HEK293 (cell line): ENCODE measurements at regions not wholly inside any gene's neighbourhood (a gene's known extent, or its start where the extent isn't known, plus 50 kb on each side); places are given as distances from the start of the nearest gene placed in this dataset.

Experiments
- CTCF ChIA-PET: fragments of 350-600 bp; formaldehyde crosslinking; extraction: SDS; loops from one replicate; lab custom pipeline; 2021; ENCODE audit warnings: antibody characterized with exemption; lab: Yijun Ruan, JAX
- POLR2A ChIA-PET: fragments of 300-600 bp; formaldehyde crosslinking; extraction: SDS; loops from one replicate; lab custom pipeline; 2020; ENCODE audit warnings: antibody characterized with exemption, inconsistent platforms; lab: Yijun Ruan, JAX
- H3K27ac ChIP-seq: fragments of 200-500 bp; sonication (Bioruptor generic); 2 replicates; pipeline ENCODE4 v1.5.1; 2014; ENCODE audit warnings: low read depth, low read length, control low read depth, inconsistent platforms; ENCODE audit errors: extremely low read depth
- H3K36me3 ChIP-seq, 2 experiments: fragments of 200-500 bp in 1 of 2; sonication (Bioruptor generic) in 1 of 2; 1 replicate in 1 of 2; 2 replicates in 1 of 2; pipeline ENCODE4 v1.5.1; 2014 to 2017; ENCODE audit warnings: inconsistent platforms in 2 of 2, low read length in 2 of 2; ENCODE audit not compliant: control insufficient read depth in 2 of 2, insufficient read depth in 1 of 2
- H3K4me1 ChIP-seq: fragments of 200-500 bp; sonication (Bioruptor generic); 2 replicates; pipeline ENCODE4 v1.5.1; 2014; ENCODE audit warnings: mild to moderate bottlenecking, low read length, inconsistent platforms; ENCODE audit not compliant: control insufficient read depth, insufficient read depth
- H3K4me3 ChIP-seq: 2 replicates; pipeline ENCODE4 v1.5.1; 2011; ENCODE audit warnings: low read depth, mild to moderate bottlenecking, control low read depth, low read length, moderate library complexity
- H3K9me3 ChIP-seq: fragments of 200-500 bp; sonication (Bioruptor generic); 2 replicates; pipeline ENCODE4 v1.5.1; 2014; ENCODE audit warnings: low read depth, low read length, inconsistent platforms; ENCODE audit not compliant: control insufficient read depth, insufficient read depth
- BCL11B ChIP-seq: fragments of 450-650 bp; formaldehyde crosslinking; IDR thresholded peaks from 2 replicates; pipeline ENCODE4 v1.5.1; 2016; ENCODE audit warnings: low read depth, missing biosample characterization, missing genetic modification characterization
- HOXC10 ChIP-seq: sonication (generic); formaldehyde crosslinking; IDR thresholded peaks from 2 replicates; pipeline ENCODE4 v1.8.1; 2023; ENCODE audit warnings: mild to moderate bottlenecking, missing genetic modification reagents
- KLF1 ChIP-seq: fragments of 450-650 bp; formaldehyde crosslinking; IDR thresholded peaks from 2 replicates; pipeline ENCODE4 v1.5.1; 2016; ENCODE audit warnings: missing biosample characterization, missing genetic modification characterization
- KLF8 ChIP-seq: fragments of 450-650 bp; formaldehyde crosslinking; IDR thresholded peaks from 2 replicates; pipeline ENCODE4 v1.5.1; 2016; ENCODE audit warnings: missing biosample characterization, missing genetic modification characterization
- ZBTB17 ChIP-seq: fragments of 450-650 bp; formaldehyde crosslinking; IDR thresholded peaks from 2 replicates; pipeline ENCODE4 v1.5.1; 2016; ENCODE audit warnings: missing biosample characterization, missing genetic modification characterization
- ZFP3 ChIP-seq: fragments of 450-650 bp; formaldehyde crosslinking; IDR thresholded peaks from 2 replicates; pipeline ENCODE4 v1.5.1; 2016; ENCODE audit warnings: low read depth, missing biosample characterization, missing genetic modification characterization
- ZNF10 ChIP-seq: fragments of 450-650 bp; formaldehyde crosslinking; IDR thresholded peaks from 2 replicates; pipeline ENCODE4 v1.5.1; 2017; ENCODE audit warnings: missing biosample characterization, missing genetic modification characterization
- ZNF140 ChIP-seq: fragments of 450-650 bp; formaldehyde crosslinking; IDR thresholded peaks from 2 replicates; pipeline ENCODE4 v1.5.1; 2016; ENCODE audit warnings: missing biosample characterization, missing genetic modification characterization
- ZNF174 ChIP-seq: fragments of 450-650 bp; formaldehyde crosslinking; IDR thresholded peaks from 2 replicates; pipeline ENCODE4 v1.5.0; 2017; ENCODE audit warnings: missing biosample characterization, mild to moderate bottlenecking, missing genetic modification characterization
- ZNF2 ChIP-seq: fragments of 450-650 bp; formaldehyde crosslinking; IDR thresholded peaks from 2 replicates; pipeline ENCODE4 v1.5.1; 2016; ENCODE audit warnings: missing biosample characterization, missing genetic modification characterization
- ZNF248 ChIP-seq: fragments of 450-650 bp; formaldehyde crosslinking; IDR thresholded peaks from 2 replicates; pipeline ENCODE4 v1.5.1; 2017; ENCODE audit warnings: missing biosample characterization, missing genetic modification characterization
- ZNF341 ChIP-seq: fragments of 450-650 bp; formaldehyde crosslinking; IDR thresholded peaks from 2 replicates; pipeline ENCODE4; 2016; ENCODE audit warnings: low read depth, missing biosample characterization, missing genetic modification characterization
- ZNF510 ChIP-seq: fragments of 450-650 bp; formaldehyde crosslinking; IDR thresholded peaks from 2 replicates; pipeline ENCODE4 v1.5.1; 2018; ENCODE audit warnings: mild to moderate bottlenecking, missing genetic modification characterization, missing biosample characterization; ENCODE audit not compliant: insufficient replicate concordance
- ZNF561 ChIP-seq: fragments of 450-650 bp; IDR thresholded peaks from 2 replicates; pipeline ENCODE4 v1.5.1; 2018; ENCODE audit warnings: missing biosample characterization, missing genetic modification characterization, borderline replicate concordance
- ZSCAN30 ChIP-seq: fragments of 450-650 bp; IDR thresholded peaks from 2 replicates; pipeline ENCODE4 v1.5.1; 2018; ENCODE audit warnings: missing biosample characterization, mild to moderate bottlenecking, missing genetic modification characterization, moderate library complexity
- TF ChIP-seq, protein P1 (sequence below): fragments of 450-650 bp; formaldehyde crosslinking; IDR thresholded peaks from 2 replicates; pipeline ENCODE4 v1.5.1; 2016; ENCODE audit warnings: missing biosample characterization, missing genetic modification characterization
- TF ChIP-seq, protein P2 (sequence below): fragments of 450-650 bp; formaldehyde crosslinking; IDR thresholded peaks from 2 replicates; pipeline ENCODE4 v1.5.1; 2016; ENCODE audit warnings: missing biosample characterization, missing genetic modification characterization
- TF ChIP-seq, protein P3 (sequence below): fragments of 450-650 bp; formaldehyde crosslinking; IDR thresholded peaks from 2 replicates; pipeline ENCODE4 v1.5.1; 2017; ENCODE audit warnings: missing biosample characterization, missing genetic modification characterization
- TF ChIP-seq, protein P4 (sequence below): fragments of 450-650 bp; formaldehyde crosslinking; conservative IDR thresholded peaks from 2 replicates; pipeline ENCODE4 v1.5.1; 2016; ENCODE audit warnings: low read depth, missing biosample characterization, missing genetic modification characterization
- TF ChIP-seq, protein P5 (sequence below): fragments of 450-650 bp; formaldehyde crosslinking; IDR thresholded peaks from 2 replicates; pipeline ENCODE4 v1.5.1; 2017; ENCODE audit warnings: missing biosample characterization, missing genetic modification characterization

DNA sequence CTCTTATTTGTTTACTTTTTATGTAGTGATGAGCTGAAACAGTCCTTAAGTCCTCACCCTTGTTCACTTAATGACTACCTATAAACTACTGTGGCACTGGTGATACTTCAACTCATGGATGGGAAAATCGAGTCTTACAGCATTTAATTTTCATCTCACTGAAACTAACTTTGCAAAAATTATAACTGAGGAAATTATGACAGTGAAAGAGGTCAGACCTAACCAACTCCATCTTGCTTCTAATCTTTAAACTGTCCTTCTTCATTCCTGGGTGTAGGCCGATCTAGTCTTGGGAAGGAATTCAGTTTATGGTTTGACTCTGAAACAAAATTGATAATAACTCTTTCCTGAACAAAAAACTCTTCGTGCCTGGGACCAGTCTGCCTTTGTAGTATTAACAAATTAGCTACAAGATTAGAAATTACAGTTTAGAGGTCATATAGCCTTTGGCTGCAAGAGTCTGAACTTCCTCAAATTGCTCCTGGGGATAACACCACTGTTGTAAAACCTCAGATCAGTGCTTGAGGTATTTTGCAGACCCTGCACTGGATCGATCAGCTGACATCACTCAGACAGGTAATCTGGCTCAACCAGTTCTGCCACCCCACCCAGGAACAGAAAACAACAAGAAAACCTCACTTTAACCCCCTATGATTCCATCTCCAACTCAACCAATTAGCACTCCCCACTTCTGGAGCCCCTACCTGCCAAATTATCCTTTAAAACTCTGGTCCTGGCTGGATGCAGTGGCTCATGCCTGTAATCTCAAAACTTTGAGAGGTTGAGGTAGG lies 995.7 kb upstream of the PRKX start (continued):
- no peak for TF ChIP-seq KLF8
- TF ChIP-seq, protein P1, sequence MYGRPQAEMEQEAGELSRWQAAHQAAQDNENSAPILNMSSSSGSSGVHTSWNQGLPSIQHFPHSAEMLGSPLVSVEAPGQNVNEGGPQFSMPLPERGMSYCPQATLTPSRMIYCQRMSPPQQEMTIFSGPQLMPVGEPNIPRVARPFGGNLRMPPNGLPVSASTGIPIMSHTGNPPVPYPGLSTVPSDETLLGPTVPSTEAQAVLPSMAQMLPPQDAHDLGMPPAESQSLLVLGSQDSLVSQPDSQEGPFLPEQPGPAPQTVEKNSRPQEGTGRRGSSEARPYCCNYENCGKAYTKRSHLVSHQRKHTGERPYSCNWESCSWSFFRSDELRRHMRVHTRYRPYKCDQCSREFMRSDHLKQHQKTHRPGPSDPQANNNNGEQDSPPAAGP (tag by site-specific recombination), result no peak
- TF ChIP-seq KLF1 (tag by site-specific recombination), result no peak
- TF ChIP-seq, protein P2, sequence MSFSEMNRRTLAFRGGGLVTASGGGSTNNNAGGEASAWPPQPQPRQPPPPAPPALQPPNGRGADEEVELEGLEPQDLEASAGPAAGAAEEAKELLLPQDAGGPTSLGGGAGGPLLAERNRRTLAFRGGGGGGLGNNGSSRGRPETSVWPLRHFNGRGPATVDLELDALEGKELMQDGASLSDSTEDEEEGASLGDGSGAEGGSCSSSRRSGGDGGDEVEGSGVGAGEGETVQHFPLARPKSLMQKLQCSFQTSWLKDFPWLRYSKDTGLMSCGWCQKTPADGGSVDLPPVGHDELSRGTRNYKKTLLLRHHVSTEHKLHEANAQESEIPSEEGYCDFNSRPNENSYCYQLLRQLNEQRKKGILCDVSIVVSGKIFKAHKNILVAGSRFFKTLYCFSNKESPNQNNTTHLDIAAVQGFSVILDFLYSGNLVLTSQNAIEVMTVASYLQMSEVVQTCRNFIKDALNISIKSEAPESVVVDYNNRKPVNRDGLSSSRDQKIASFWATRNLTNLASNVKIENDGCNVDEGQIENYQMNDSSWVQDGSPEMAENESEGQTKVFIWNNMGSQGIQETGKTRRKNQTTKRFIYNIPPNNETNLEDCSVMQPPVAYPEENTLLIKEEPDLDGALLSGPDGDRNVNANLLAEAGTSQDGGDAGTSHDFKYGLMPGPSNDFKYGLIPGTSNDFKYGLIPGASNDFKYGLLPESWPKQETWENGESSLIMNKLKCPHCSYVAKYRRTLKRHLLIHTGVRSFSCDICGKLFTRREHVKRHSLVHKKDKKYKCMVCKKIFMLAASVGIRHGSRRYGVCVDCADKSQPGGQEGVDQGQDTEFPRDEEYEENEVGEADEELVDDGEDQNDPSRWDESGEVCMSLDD (tag by site-specific recombination), result no peak

DNA sequence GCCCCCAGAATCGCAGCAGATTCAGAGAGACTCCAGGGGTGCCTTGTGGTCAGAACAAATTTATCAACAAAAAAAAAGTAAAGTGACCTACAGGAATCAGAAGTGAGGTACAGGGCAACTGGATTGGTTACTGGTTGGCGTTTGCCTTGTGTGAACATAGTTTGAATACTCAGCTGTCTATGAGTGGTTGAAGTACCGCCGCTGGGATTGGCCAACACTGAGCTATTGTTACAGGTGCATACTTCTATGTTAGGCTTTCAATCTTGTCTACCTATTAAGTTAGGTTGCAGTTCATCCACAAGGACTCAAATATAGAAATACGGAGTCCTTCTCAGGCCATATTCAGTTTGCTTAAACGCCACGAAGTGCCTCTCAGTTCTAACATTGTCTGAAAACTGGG lies 993.5 kb upstream of the PRKX start:
- POLR2A ChIA-PET, result no interaction called here
- H3K4me1 ChIP-seq, result no peaks in the 10 kb centered on the region
- H3K4me3 ChIP-seq, result no peak overlapping the region
- no peak for TF ChIP-seq ZNF2
- TF ChIP-seq, protein P3, sequence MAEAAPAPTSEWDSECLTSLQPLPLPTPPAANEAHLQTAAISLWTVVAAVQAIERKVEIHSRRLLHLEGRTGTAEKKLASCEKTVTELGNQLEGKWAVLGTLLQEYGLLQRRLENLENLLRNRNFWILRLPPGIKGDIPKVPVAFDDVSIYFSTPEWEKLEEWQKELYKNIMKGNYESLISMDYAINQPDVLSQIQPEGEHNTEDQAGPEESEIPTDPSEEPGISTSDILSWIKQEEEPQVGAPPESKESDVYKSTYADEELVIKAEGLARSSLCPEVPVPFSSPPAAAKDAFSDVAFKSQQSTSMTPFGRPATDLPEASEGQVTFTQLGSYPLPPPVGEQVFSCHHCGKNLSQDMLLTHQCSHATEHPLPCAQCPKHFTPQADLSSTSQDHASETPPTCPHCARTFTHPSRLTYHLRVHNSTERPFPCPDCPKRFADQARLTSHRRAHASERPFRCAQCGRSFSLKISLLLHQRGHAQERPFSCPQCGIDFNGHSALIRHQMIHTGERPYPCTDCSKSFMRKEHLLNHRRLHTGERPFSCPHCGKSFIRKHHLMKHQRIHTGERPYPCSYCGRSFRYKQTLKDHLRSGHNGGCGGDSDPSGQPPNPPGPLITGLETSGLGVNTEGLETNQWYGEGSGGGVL (tag by site-specific recombination), result no peak
- no peak for TF ChIP-seq ZNF10
- no peak for TF ChIP-seq ZNF561 (tag by site-specific recombination)
- no peak overlapping the region for H3K27ac ChIP-seq
- no peaks in the 10 kb centered on the region for H3K9me3 ChIP-seq
- no peaks in the 10 kb centered on the region for H3K36me3 ChIP-seq
- CTCF ChIA-PET, result no interaction called here

DNA sequence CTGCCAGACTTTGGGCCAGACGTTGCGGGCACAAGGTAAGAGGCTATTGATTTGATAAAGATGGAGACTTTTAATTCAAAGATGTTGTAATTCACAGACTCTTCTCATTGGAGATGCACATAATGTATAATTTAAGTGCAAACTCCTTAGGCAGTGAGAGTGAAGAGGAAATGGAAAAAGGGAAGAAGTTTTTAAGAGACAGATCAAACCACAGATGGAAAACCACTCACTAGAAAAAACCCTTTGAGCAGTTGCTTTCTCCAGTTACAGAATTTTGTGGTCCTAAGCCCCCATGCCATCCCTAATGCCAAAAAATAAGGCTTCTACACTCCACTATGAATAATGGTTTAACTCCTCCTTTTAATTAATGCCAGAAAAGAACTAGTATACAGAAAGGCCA lies 977.1 kb upstream of the PRKX start:
- Histone ChIP-seq H3K36me3 (no peaks in the 10 kb centered on the region), H3K9me3 (no peaks in the 10 kb centered on the region), H3K4me1 (no peaks in the 10 kb centered on the region), H3K27ac (no peak overlapping the region), H3K4me3 (no peak overlapping the region)
- POLR2A ChIA-PET, result no interaction called here
- CTCF ChIA-PET, result no interaction called here
- no peak for TF ChIP-seq ZNF174 (tag by site-specific recombination)
- TF ChIP-seq ZBTB17, result no peak
- TF ChIP-seq HOXC10 (CRISPR knock-in tag), result no peak
- no peak for TF ChIP-seq ZNF510 (tag by site-specific recombination)
- TF ChIP-seq ZNF140 (tag by site-specific recombination), result no peak
- TF ChIP-seq ZSCAN30, result no peak
- TF ChIP-seq, protein P4, sequence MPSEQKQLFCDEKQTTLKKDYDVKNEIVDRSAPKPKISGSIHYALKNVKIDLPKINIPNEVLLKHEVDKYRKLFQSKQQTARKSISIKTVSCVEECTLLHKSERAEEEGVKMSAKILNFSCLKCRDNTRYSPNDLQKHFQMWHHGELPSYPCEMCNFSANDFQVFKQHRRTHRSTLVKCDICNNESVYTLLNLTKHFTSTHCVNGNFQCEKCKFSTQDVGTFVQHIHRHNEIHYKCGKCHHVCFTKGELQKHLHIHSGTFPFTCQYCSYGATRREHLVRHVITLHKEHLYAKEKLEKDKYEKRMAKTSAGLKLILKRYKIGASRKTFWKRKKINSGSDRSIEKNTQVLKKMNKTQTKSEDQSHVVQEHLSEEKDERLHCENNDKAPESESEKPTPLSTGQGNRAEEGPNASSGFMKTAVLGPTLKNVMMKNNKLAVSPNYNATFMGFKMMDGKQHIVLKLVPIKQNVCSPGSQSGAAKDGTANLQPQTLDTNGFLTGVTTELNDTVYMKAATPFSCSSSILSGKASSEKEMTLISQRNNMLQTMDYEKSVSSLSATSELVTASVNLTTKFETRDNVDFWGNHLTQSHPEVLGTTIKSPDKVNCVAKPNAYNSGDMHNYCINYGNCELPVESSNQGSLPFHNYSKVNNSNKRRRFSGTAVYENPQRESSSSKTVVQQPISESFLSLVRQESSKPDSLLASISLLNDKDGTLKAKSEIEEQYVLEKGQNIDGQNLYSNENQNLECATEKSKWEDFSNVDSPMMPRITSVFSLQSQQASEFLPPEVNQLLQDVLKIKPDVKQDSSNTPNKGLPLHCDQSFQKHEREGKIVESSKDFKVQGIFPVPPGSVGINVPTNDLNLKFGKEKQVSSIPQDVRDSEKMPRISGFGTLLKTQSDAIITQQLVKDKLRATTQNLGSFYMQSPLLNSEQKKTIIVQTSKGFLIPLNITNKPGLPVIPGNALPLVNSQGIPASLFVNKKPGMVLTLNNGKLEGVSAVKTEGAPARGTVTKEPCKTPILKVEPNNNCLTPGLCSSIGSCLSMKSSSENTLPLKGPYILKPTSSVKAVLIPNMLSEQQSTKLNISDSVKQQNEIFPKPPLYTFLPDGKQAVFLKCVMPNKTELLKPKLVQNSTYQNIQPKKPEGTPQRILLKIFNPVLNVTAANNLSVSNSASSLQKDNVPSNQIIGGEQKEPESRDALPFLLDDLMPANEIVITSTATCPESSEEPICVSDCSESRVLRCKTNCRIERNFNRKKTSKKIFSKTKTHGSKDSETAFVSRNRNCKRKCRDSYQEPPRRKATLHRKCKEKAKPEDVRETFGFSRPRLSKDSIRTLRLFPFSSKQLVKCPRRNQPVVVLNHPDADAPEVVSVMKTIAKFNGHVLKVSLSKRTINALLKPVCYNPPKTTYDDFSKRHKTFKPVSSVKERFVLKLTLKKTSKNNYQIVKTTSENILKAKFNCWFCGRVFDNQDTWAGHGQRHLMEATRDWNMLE, result no peak
- TF ChIP-seq ZNF341 (tag by site-specific recombination), result no peak
- no peak for TF ChIP-seq BCL11B
- no peak for TF ChIP-seq ZFP3 (tag by site-specific recombination)
- TF ChIP-seq ZNF248 (tag by site-specific recombination), result no peak
- TF ChIP-seq, protein P5, sequence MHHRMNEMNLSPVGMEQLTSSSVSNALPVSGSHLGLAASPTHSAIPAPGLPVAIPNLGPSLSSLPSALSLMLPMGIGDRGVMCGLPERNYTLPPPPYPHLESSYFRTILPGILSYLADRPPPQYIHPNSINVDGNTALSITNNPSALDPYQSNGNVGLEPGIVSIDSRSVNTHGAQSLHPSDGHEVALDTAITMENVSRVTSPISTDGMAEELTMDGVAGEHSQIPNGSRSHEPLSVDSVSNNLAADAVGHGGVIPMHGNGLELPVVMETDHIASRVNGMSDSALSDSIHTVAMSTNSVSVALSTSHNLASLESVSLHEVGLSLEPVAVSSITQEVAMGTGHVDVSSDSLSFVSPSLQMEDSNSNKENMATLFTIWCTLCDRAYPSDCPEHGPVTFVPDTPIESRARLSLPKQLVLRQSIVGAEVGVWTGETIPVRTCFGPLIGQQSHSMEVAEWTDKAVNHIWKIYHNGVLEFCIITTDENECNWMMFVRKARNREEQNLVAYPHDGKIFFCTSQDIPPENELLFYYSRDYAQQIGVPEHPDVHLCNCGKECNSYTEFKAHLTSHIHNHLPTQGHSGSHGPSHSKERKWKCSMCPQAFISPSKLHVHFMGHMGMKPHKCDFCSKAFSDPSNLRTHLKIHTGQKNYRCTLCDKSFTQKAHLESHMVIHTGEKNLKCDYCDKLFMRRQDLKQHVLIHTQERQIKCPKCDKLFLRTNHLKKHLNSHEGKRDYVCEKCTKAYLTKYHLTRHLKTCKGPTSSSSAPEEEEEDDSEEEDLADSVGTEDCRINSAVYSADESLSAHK (tag by site-specific recombination), result no peak
